ENCODE measurements at regions not wholly inside any gene's neighbourhood (a gene's known extent, or its start where the extent isn't known, plus 50 kb on each side); places are given as distances from the start of the nearest gene placed in this dataset.

DNA sequence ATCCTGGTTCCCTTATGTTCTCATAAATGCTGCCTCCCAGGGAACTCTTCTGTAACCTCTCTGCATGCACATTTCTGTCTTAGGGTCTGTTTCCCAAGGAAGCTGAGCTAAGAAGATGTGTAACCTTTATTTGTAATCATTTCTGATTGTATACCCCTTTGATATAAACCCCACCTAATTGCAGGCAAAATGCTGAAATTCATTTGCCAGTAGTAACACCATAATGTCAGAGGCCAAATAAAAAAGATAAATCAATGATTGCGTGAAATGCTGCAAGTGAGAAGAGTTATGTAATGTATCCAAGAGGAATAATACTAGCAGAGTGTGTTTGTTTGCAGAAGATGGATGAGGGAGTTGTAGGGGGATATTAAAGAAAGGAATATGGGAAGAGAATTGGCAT lies 822.6 kb upstream of the GRAMD2B start:
- Histone ChIP-seq H3K9me3 (replicated peaks in 1 of 3) (no peaks in the 10 kb centered on the region), H3K4me1 (replicated peaks in 1 of 2) (peaks cover 0 to 8% of the 10 kb centered on the region in 2 donors), H3K4me3 (no peak overlapping the region), H3K27ac (no peak overlapping the region), H3K36me3 (replicated peaks in 1 of 2) (no peaks in the 10 kb centered on the region), H3K27me3 (no peaks in the 10 kb centered on the region)
- intact Hi-C loops (cut with DNase I), result no loop called here
- no peak for DNase-seq
- 80 to 90% (median 87%) methylated on average over 1 of the region's 1 CpG for WGBS, 4 donors
- TF ChIP-seq, protein P1, sequence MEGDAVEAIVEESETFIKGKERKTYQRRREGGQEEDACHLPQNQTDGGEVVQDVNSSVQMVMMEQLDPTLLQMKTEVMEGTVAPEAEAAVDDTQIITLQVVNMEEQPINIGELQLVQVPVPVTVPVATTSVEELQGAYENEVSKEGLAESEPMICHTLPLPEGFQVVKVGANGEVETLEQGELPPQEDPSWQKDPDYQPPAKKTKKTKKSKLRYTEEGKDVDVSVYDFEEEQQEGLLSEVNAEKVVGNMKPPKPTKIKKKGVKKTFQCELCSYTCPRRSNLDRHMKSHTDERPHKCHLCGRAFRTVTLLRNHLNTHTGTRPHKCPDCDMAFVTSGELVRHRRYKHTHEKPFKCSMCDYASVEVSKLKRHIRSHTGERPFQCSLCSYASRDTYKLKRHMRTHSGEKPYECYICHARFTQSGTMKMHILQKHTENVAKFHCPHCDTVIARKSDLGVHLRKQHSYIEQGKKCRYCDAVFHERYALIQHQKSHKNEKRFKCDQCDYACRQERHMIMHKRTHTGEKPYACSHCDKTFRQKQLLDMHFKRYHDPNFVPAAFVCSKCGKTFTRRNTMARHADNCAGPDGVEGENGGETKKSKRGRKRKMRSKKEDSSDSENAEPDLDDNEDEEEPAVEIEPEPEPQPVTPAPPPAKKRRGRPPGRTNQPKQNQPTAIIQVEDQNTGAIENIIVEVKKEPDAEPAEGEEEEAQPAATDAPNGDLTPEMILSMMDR (IDR thresholded peaks at IDR 0.05), result no peak
- TF ChIP-seq POLR2A (IDR thresholded peaks at IDR 0.05), result no peak

DNA sequence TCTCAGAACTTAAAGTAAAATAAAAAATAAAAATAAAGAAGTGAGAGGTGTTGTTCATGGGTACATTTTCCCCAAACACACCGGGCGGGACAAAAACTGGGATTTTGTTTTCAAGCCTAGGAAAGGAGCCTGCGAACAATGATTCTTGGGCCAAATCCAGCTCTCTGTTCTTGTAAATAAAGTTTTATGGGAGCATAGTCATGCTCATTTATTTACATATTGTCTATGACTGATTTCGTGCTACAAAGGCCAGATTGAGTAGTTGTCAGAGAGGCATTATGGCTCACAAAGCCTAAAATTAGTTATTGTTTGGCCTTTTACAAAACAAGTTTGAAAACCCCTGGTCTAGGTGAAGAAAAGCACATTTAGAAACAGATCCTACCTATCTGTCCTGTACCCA lies 821.0 kb upstream of the GRAMD2B start:
- Histone ChIP-seq H3K4me3 (no peak overlapping the region), H3K4me1 (replicated peaks in 1 of 2) (peaks cover 0 to 6% of the 10 kb centered on the region in 2 donors), H3K9me3 (replicated peaks in 1 of 3) (no peaks in the 10 kb centered on the region), H3K27ac (no peak overlapping the region), H3K27me3 (no peaks in the 10 kb centered on the region), H3K36me3 (replicated peaks in 1 of 2) (no peaks in the 10 kb centered on the region)
- TF ChIP-seq, protein P1 (IDR thresholded peaks at IDR 0.05), result no peak
- no peak for TF ChIP-seq POLR2A (IDR thresholded peaks at IDR 0.05)
- no peak for DNase-seq
- intact Hi-C loops (cut with DNase I), result no loop called here
- WGBS, 4 donors, result 91 to 95% (median 94%) methylated on average over 4 of the region's 4 CpGs

DNA sequence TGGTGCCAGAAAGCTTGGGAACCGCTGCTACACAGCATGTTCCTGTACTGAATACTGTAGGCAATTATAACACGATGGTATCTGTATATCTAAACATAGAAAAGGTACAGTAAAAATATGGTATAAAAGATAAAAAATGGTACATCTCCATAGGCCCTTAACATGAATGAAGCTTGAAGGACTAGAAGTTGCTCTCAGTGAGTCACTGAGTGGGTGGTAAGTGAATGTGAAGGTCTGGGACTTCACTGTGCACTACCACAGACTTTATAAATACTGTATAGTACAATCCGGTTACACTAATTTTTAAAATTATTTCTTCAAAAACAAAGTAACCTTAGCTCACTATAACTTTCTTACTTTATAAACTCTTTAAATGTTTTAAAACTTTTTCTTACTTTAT lies 819.9 kb upstream of the GRAMD2B start:
- H3K4me1 ChIP-seq (replicated peaks in 1 of 2), result peaks cover 0 to 6% of the 10 kb centered on the region in 2 donors
- H3K27ac ChIP-seq, result no peak overlapping the region
- TF ChIP-seq, protein P1 (IDR thresholded peaks at IDR 0.05), result no peak
- TF ChIP-seq POLR2A (IDR thresholded peaks at IDR 0.05), result no peak
- intact Hi-C loops (cut with DNase I), result no loop called here
- no peaks in the 10 kb centered on the region for H3K27me3 ChIP-seq
- no peaks in the 10 kb centered on the region for H3K9me3 ChIP-seq (replicated peaks in 1 of 3)
- no peaks in the 10 kb centered on the region for H3K36me3 ChIP-seq (replicated peaks in 1 of 2)
- no peak for DNase-seq
- H3K4me3 ChIP-seq, result no peak overlapping the region
- 77 to 96% (median 89%) methylated on average over 3 of the region's 3 CpGs for WGBS, 4 donors

DNA sequence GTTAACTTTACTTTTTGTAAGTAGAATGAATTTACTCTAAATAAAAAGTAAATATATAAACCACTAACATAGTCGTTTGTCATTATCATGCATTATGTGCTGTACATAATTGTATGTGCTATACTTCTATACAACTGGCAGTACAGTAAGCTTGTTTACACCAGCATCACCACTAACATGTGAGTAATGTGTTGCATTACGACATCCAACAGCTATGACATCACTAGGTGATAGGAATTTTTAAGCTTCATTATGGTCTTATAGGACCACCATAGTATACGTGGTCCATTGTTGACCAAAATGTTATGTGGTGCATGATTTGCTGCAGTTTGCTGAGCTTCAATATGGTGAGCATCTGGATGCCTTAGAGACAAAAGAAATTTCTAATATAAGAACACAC lies 819.1 kb upstream of the GRAMD2B start:
- H3K27me3 ChIP-seq, result no peaks in the 10 kb centered on the region
- no peak overlapping the region for H3K27ac ChIP-seq
- no peak overlapping the region for H3K4me3 ChIP-seq
- TF ChIP-seq, protein P1 (IDR thresholded peaks at IDR 0.05), result no peak
- no peak for TF ChIP-seq POLR2A (IDR thresholded peaks at IDR 0.05)
- no peaks in the 10 kb centered on the region for H3K9me3 ChIP-seq (replicated peaks in 1 of 3)
- peaks cover 0 to 6% of the 10 kb centered on the region in 2 donors for H3K4me1 ChIP-seq (replicated peaks in 1 of 2)
- H3K36me3 ChIP-seq (replicated peaks in 1 of 2), result no peaks in the 10 kb centered on the region
- WGBS, 4 donors, result 87 to 93% (median 89%) methylated on average over 3 of the region's 3 CpGs
- DNase-seq, result no peak
- intact Hi-C loops (cut with DNase I), result no loop called here
